Vagina (tissue), 2 donors: ENCODE measurements at regions not wholly inside any gene's neighbourhood (a gene's known extent, or its start where the extent isn't known, plus 50 kb on each side); places are given as distances from the start of the nearest gene placed in this dataset.

Source experiments
- DNase-seq, 2 donors: peaks; one replicate each; pipeline ENCODE4 v3.0.0-alpha.2; 2017; ENCODE audit errors: extremely low spot score in 2 of 2
- H3K27ac ChIP-seq: fragments of 200-600 bp; sonication (generic); one replicate; pipeline ENCODE4 v1.5.1; 2019
- H3K27me3 ChIP-seq: fragments of 200-600 bp; sonication (generic); one replicate; pipeline ENCODE4 v1.5.1; 2019
- H3K36me3 ChIP-seq, 2 donors: fragments of 200-600 bp; sonication (generic); one replicate each; pipeline ENCODE4 v1.5.1; 2017 to 2019
- H3K4me1 ChIP-seq: fragments of 200-600 bp; sonication (generic); one replicate; pipeline ENCODE4 v1.5.1; 2019
- H3K4me3 ChIP-seq, 2 donors: fragments of 200-600 bp; sonication (generic); 1 replicate in 1 of 2; 2 replicates in 1 of 2; pipeline ENCODE4 v1.5.1; 2016 to 2019
- H3K9me3 ChIP-seq: fragments of 200-600 bp; sonication (generic); one replicate; pipeline ENCODE4 v1.5.1; 2019
- CTCF ChIP-seq, 3 experiments: fragments of 450-650 bp in 2 of 3; fragments of 200-600 bp in 1 of 3; sonication (generic) in 1 of 3; IDR thresholded peaks; one replicate each; pipeline ENCODE4 v1.5.1; 2017 to 2019; ENCODE audit warnings: antibody characterized with exemption in 3 of 3, mild to moderate bottlenecking in 2 of 3, moderate library complexity in 2 of 3
- POLR2A ChIP-seq, 2 donors: fragments of 450-650 bp; IDR thresholded peaks; one replicate each; pipeline ENCODE4 v1.6.1; 2017; ENCODE audit warnings: antibody characterized with exemption in 2 of 2, mild to moderate bottlenecking in 2 of 2, moderate library complexity in 2 of 2
- POLR2AphosphoS5 ChIP-seq, 2 donors: sonication (generic); formaldehyde crosslinking; IDR thresholded peaks; one replicate each; pipeline ENCODE4 v1.9.0; 2017; ENCODE audit warnings: antibody characterized with exemption in 2 of 2, mild to moderate bottlenecking in 2 of 2, low read depth in 1 of 2; ENCODE audit not compliant: insufficient read depth in 1 of 2
- intact Hi-C: fragments of 100-400 bp; cut with DNase I; formaldehyde crosslinking; loops from one replicate; pipeline ENCODE4 v1.15.1; 2023

- H3K36me3 ChIP-seq: no peaks in the 10 kb centered on the region
- intact Hi-C loops: no loop called here
- H3K27ac ChIP-seq: no peak overlapping the region
- no peaks in the 10 kb centered on the region for H3K9me3 ChIP-seq
- H3K4me1 ChIP-seq: no peaks in the 10 kb centered on the region
- TF ChIP-seq POLR2AphosphoS5 (IDR thresholded peaks at IDR 0.05; ENCODE audit: insufficient read depth in 1 of 2, low read depth in 1 of 2) (no peak), CTCF (IDR thresholded peaks at IDR 0.05) (no peak), POLR2A (IDR thresholded peaks at IDR 0.05) (no peak)
- peak in 1 of 2 donors; percentile 52 for DNase-seq
- H3K27me3 ChIP-seq: no peaks in the 10 kb centered on the region
- no peak overlapping the region for H3K4me3 ChIP-seq
Observed at GRCh38 chr10:117617659-117618058, 75.1 kb downstream of the EMX2 start.

GRCh38 chr10:117619223-117619622 is 76.7 kb downstream of the EMX2 start:
- H3K27me3 ChIP-seq: no peaks in the 10 kb centered on the region
- intact Hi-C loops: no loop called here
- H3K27ac ChIP-seq: no peak overlapping the region
- no peak overlapping the region for H3K4me3 ChIP-seq
- TF ChIP-seq CTCF (IDR thresholded peaks at IDR 0.05) (no peak), POLR2AphosphoS5 (IDR thresholded peaks at IDR 0.05; ENCODE audit: insufficient read depth in 1 of 2, low read depth in 1 of 2) (no peak), POLR2A (IDR thresholded peaks at IDR 0.05) (no peak)
- no peaks in the 10 kb centered on the region for H3K9me3 ChIP-seq
- DNase-seq: peak in 1 of 2 donors; percentile 37
- no peaks in the 10 kb centered on the region for H3K4me1 ChIP-seq
- H3K36me3 ChIP-seq: no peaks in the 10 kb centered on the region

- DNase-seq: peak; percentile 32 to 61
- no peaks in the 10 kb centered on the region for H3K36me3 ChIP-seq
Observed at GRCh38 chr10:117619707-117620405, 77.3 kb downstream of the EMX2 start.

GRCh38 chr10:117621196-117621595 is 78.7 kb downstream of the EMX2 start:
- no peaks in the 10 kb centered on the region for H3K4me1 ChIP-seq
- no peaks in the 10 kb centered on the region for H3K36me3 ChIP-seq
- intact Hi-C loops: no loop called here
- H3K4me3 ChIP-seq: no peak overlapping the region
- no peaks in the 10 kb centered on the region for H3K27me3 ChIP-seq
- DNase-seq: peak in 1 of 2 donors; percentile 83
- no peak overlapping the region for H3K27ac ChIP-seq
- no peaks in the 10 kb centered on the region for H3K9me3 ChIP-seq
- TF ChIP-seq POLR2A (IDR thresholded peaks at IDR 0.05) (no peak), POLR2AphosphoS5 (IDR thresholded peaks at IDR 0.05; ENCODE audit: insufficient read depth in 1 of 2, low read depth in 1 of 2) (no peak), CTCF (IDR thresholded peaks at IDR 0.05) (no peak)

More at GRCh38 chr10:117619707-117620405, 77.3 kb downstream of the EMX2 start:
- no peaks in the 10 kb centered on the region for H3K27me3 ChIP-seq
- no peak overlapping the region for H3K4me3 ChIP-seq
- TF ChIP-seq CTCF (IDR thresholded peaks at IDR 0.05): no peak
- intact Hi-C loops: no loop called here
- H3K27ac ChIP-seq: no peak overlapping the region
- H3K4me1 ChIP-seq: no peaks in the 10 kb centered on the region
- H3K9me3 ChIP-seq: no peaks in the 10 kb centered on the region

GRCh38 chr10:117621795-117622420 is 79.4 kb downstream of the EMX2 start:
- Histone ChIP-seq H3K9me3 (no peaks in the 10 kb centered on the region), H3K4me3 (no peak overlapping the region), H3K27ac (no peak overlapping the region), H3K4me1 (no peaks in the 10 kb centered on the region), H3K36me3 (no peaks in the 10 kb centered on the region), H3K27me3 (no peaks in the 10 kb centered on the region)
- intact Hi-C loops: no loop called here
- no peak for TF ChIP-seq POLR2AphosphoS5 (IDR thresholded peaks at IDR 0.05; ENCODE audit: insufficient read depth in 1 of 2, low read depth in 1 of 2)
- TF ChIP-seq POLR2A (IDR thresholded peaks at IDR 0.05): no peak
- no peak for TF ChIP-seq CTCF (IDR thresholded peaks at IDR 0.05)
- DNase-seq: peak in 1 of 2 donors; percentile 64
